Neuron (in vitro differentiated cells): ENCODE measurements at regions not wholly inside any gene's neighbourhood (a gene's known extent, or its start where the extent isn't known, plus 50 kb on each side); places are given as distances from the start of the nearest gene placed in this dataset.

Experiments used
- H2AFZ ChIP-seq: one replicate; pipeline ENCODE4 v1.6.1; 2013; ENCODE audit warnings: low read depth, mild to moderate bottlenecking, inconsistent platforms, low read length, moderate library complexity
- H3K27me3 ChIP-seq: one replicate; pipeline ENCODE4 v1.6.1; 2013; ENCODE audit warnings: low read length; ENCODE audit not compliant: insufficient read depth
- H3K36me3 ChIP-seq: one replicate; pipeline ENCODE4 v1.6.1; 2013; ENCODE audit warnings: low read length; ENCODE audit not compliant: insufficient read depth
- H3K4me1 ChIP-seq: one replicate; pipeline ENCODE4 v1.6.1; 2013; ENCODE audit warnings: low read length; ENCODE audit not compliant: insufficient read depth
- H3K4me3 ChIP-seq: 2 replicates; pipeline ENCODE4 v1.5.1; 2013; ENCODE audit warnings: mild to moderate bottlenecking, low read length, moderate library complexity
- H3K9me3 ChIP-seq: one replicate; pipeline ENCODE4 v1.6.1; 2013; ENCODE audit warnings: low read length

- Histone ChIP-seq H3K27me3 (no peaks in the 10 kb centered on the region), H2AFZ (no peak overlapping the region), H3K36me3 (no peaks in the 10 kb centered on the region), H3K9me3 (peaks cover under 1% of the 10 kb centered on the region), H3K4me3 (no peak overlapping the region), H3K4me1 (no peaks in the 10 kb centered on the region)
Measured at GRCh38 chrX:98029861-98030260, 1146.2 kb downstream of the RPA4 start.

GRCh38 chrX:98057176-98057575 is 1173.5 kb downstream of the RPA4 start:
- no peaks in the 10 kb centered on the region for H3K4me1 ChIP-seq
- H2AFZ ChIP-seq, result no peak overlapping the region
- no peaks in the 10 kb centered on the region for H3K36me3 ChIP-seq
- H3K4me3 ChIP-seq, result no peak overlapping the region
- H3K27me3 ChIP-seq, result no peaks in the 10 kb centered on the region
- no peaks in the 10 kb centered on the region for H3K9me3 ChIP-seq

- Histone ChIP-seq H2AFZ (no peak overlapping the region), H3K4me1 (peaks cover 10% of the 10 kb centered on the region), H3K9me3 (no peaks in the 10 kb centered on the region), H3K4me3 (no peak overlapping the region), H3K36me3 (no peaks in the 10 kb centered on the region), H3K27me3 (peaks cover 1% of the 10 kb centered on the region)
Measured at GRCh38 chrX:98065151-98065550, 1181.4 kb downstream of the RPA4 start.

- H3K9me3 ChIP-seq, result no peaks in the 10 kb centered on the region
- H3K27me3 ChIP-seq, result peaks cover 2% of the 10 kb centered on the region
- no peaks in the 10 kb centered on the region for H3K36me3 ChIP-seq
- H3K4me3 ChIP-seq, result no peak overlapping the region
- H3K4me1 ChIP-seq, result peaks cover 10% of the 10 kb centered on the region
- no peak overlapping the region for H2AFZ ChIP-seq
Measured at GRCh38 chrX:98067611-98068010, 1183.9 kb downstream of the RPA4 start.

GRCh38 chrX:98068024-98068580 is 1184.4 kb downstream of the RPA4 start:
- peaks cover 10% of the 10 kb centered on the region for H3K4me1 ChIP-seq
- no peak overlapping the region for H3K4me3 ChIP-seq
- H3K36me3 ChIP-seq, result no peaks in the 10 kb centered on the region
- no peaks in the 10 kb centered on the region for H3K9me3 ChIP-seq
- peaks cover 2% of the 10 kb centered on the region for H3K27me3 ChIP-seq
- H2AFZ ChIP-seq, result no peak overlapping the region

- Histone ChIP-seq H3K4me3 (no peak overlapping the region), H3K27me3 (peaks cover 2% of the 10 kb centered on the region), H3K4me1 (peaks cover 10% of the 10 kb centered on the region), H2AFZ (no peak overlapping the region), H3K36me3 (no peaks in the 10 kb centered on the region), H3K9me3 (no peaks in the 10 kb centered on the region)
Measured at GRCh38 chrX:98071331-98071730, 1187.6 kb downstream of the RPA4 start.

- Histone ChIP-seq H2AFZ (no peak overlapping the region), H3K9me3 (no peaks in the 10 kb centered on the region), H3K4me1 (no peaks in the 10 kb centered on the region), H3K27me3 (peaks cover 3% of the 10 kb centered on the region), H3K36me3 (no peaks in the 10 kb centered on the region), H3K4me3 (no peak overlapping the region)
Measured at GRCh38 chrX:98077440-98077839, 1193.7 kb downstream of the RPA4 start.

- H3K4me1 ChIP-seq, result no peaks in the 10 kb centered on the region
- H3K4me3 ChIP-seq, result no peak overlapping the region
- no peak overlapping the region for H2AFZ ChIP-seq
- no peaks in the 10 kb centered on the region for H3K9me3 ChIP-seq
- no peaks in the 10 kb centered on the region for H3K27me3 ChIP-seq
- no peaks in the 10 kb centered on the region for H3K36me3 ChIP-seq
Measured at GRCh38 chrX:98111684-98112083, 1228.0 kb downstream of the RPA4 start.

- H3K4me3 ChIP-seq, result no peak overlapping the region
- no peaks in the 10 kb centered on the region for H3K9me3 ChIP-seq
- H3K4me1 ChIP-seq, result no peaks in the 10 kb centered on the region
- no peaks in the 10 kb centered on the region for H3K36me3 ChIP-seq
- no peak overlapping the region for H2AFZ ChIP-seq
- H3K27me3 ChIP-seq, result no peaks in the 10 kb centered on the region
Measured at GRCh38 chrX:98114021-98114420, 1230.3 kb downstream of the RPA4 start.

GRCh38 chrX:98141466-98141865 is 1257.8 kb downstream of the RPA4 start:
- H2AFZ ChIP-seq, result no peak overlapping the region
- no peak overlapping the region for H3K4me3 ChIP-seq
- no peaks in the 10 kb centered on the region for H3K27me3 ChIP-seq
- no peaks in the 10 kb centered on the region for H3K36me3 ChIP-seq
- no peaks in the 10 kb centered on the region for H3K4me1 ChIP-seq
- no peaks in the 10 kb centered on the region for H3K9me3 ChIP-seq

GRCh38 chrX:98191003-98191402 is 1307.3 kb downstream of the RPA4 start:
- Histone ChIP-seq H3K4me1 (no peaks in the 10 kb centered on the region), H3K36me3 (no peaks in the 10 kb centered on the region), H3K9me3 (no peaks in the 10 kb centered on the region), H2AFZ (no peak overlapping the region), H3K4me3 (no peak overlapping the region), H3K27me3 (no peaks in the 10 kb centered on the region)

GRCh38 chrX:98194036-98194435 is 1310.3 kb downstream of the RPA4 start:
- Histone ChIP-seq H3K9me3 (no peaks in the 10 kb centered on the region), H3K36me3 (no peaks in the 10 kb centered on the region), H3K27me3 (no peaks in the 10 kb centered on the region), H2AFZ (no peak overlapping the region), H3K4me3 (no peak overlapping the region), H3K4me1 (no peaks in the 10 kb centered on the region)

GRCh38 chrX:98203800-98204199 is 1320.1 kb downstream of the RPA4 start:
- no peak overlapping the region for H3K4me3 ChIP-seq
- no peaks in the 10 kb centered on the region for H3K36me3 ChIP-seq
- H3K27me3 ChIP-seq, result no peaks in the 10 kb centered on the region
- H3K9me3 ChIP-seq, result no peaks in the 10 kb centered on the region
- H2AFZ ChIP-seq, result no peak overlapping the region
- H3K4me1 ChIP-seq, result no peaks in the 10 kb centered on the region

- no peak overlapping the region for H2AFZ ChIP-seq
- no peaks in the 10 kb centered on the region for H3K27me3 ChIP-seq
- no peaks in the 10 kb centered on the region for H3K9me3 ChIP-seq
- no peak overlapping the region for H3K4me3 ChIP-seq
- no peaks in the 10 kb centered on the region for H3K36me3 ChIP-seq
- H3K4me1 ChIP-seq, result no peaks in the 10 kb centered on the region
Measured at GRCh38 chrX:98207947-98208346, 1324.2 kb downstream of the RPA4 start.
